ENCODE measurements at regions not wholly inside any gene's neighbourhood (a gene's known extent, or its start where the extent isn't known, plus 50 kb on each side); places are given as distances from the start of the nearest gene placed in this dataset.
"Not testable (repeated sequence)": the region's sequence is repeated elsewhere in the genome, so short reads cannot be mapped to it uniquely, and the experiment has no call there.

DNA sequence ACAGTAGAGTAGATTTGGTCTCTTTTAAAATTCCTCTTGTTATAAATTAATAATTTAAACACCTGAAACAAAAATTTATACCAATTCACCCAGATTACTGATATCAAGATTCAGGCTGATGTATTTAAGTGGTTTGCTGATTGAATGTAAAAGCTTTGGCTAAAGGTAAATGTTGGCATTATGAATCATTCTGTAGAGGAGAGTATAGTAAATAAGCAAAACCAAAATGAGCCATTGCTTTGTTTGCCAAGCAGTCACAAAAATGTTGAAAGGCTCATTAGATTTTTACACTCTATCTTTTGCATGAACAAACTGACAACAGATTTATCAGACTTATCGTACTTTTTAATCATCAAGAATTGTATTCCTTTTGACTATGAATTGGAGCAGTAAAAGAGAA is 332.6 kb downstream of the FAM170A start:
- Mint-ChIP-seq H3K4me1 (no peaks in the 10 kb centered on the region), H3K9me3 (peaks cover 0 to 4% (median 0%) of the 10 kb centered on the region in 3 donors), H3K27ac (no peak overlapping the region), H3K4me3 (no peak overlapping the region), H3K36me3 (no peaks in the 10 kb centered on the region), H3K27me3 (no peaks in the 10 kb centered on the region)

DNA sequence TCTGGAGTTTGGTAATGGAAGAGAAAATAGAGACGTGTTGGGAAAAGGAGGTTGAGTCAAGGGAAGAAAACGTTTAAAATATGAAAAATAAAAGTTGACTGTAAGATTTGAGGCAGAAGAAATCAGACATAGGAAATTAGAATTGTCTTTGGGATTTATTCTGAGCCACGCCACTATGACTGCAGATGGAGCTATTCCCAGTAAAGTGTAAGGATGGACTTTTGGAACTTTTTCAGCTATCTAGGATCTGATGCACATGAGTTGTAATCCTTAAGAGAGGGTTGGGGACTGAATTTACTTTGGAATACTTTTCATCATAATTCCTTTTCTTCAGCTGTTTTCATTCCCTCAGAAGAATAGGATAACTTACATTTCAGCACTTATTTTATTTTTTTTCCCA is 336.7 kb downstream of the FAM170A start:
- H3K27me3 Mint-ChIP-seq: no peaks in the 10 kb centered on the region
- H3K4me3 Mint-ChIP-seq: no peak overlapping the region
- no peaks in the 10 kb centered on the region for H3K36me3 Mint-ChIP-seq
- no peaks in the 10 kb centered on the region for H3K4me1 Mint-ChIP-seq
- H3K27ac Mint-ChIP-seq: no peak overlapping the region
- peaks cover 0 to 6% (median 2%) of the 10 kb centered on the region in 3 donors for H3K9me3 Mint-ChIP-seq

DNA sequence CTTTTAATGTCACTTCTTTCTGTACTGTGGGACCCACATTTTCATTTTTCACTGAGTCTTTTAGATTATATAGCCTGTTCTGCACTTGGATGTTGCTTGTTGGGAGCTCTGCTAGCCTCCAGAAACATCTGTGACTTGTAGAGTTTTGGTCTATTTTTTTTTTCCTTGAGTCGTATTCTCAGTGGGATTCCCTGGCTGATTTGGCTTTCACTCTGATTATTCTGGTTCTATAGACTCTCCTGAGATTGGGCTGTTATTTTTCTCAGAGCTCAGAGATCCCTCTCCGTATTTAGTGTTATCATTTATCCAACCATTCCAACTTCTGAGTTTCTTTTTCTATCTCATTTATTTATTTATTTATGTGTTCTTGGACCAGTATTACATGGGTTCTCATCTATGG is 339.3 kb downstream of the FAM170A start:
- H3K9me3 Mint-ChIP-seq: peaks cover 0 to 4% (median 2%) of the 10 kb centered on the region in 3 donors
- no peaks in the 10 kb centered on the region for H3K36me3 Mint-ChIP-seq

DNA sequence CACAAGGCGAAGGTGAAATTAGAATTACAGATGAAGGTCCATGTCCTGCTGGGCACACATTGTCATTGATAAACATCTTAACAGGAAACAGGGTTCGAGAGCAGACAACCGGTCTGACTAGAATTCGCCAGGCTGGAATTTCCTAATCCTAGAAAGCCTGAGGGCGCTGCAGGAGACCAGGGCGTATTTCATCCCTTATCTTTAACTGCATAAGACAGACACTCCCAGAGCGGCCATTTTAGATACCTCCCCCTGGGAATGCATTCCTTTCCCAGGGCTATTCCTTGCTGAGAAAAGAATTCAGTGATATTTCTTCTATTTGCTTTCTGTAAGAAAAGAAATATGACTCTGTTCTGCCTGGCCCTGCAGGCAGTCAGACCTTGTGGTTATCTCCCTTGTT is 357.7 kb downstream of the FAM170A start:
- not testable (repeated sequence) for H3K4me3 Mint-ChIP-seq, H3K36me3 Mint-ChIP-seq, H3K4me1 Mint-ChIP-seq, H3K27me3 Mint-ChIP-seq, H3K27ac Mint-ChIP-seq, H3K9me3 Mint-ChIP-seq

More for the DNA sequence above, 339.3 kb downstream of the FAM170A start:
- H3K27ac Mint-ChIP-seq: no peak overlapping the region
- H3K27me3 Mint-ChIP-seq: no peaks in the 10 kb centered on the region
- H3K4me1 Mint-ChIP-seq: no peaks in the 10 kb centered on the region
- H3K4me3 Mint-ChIP-seq: no peak overlapping the region

DNA sequence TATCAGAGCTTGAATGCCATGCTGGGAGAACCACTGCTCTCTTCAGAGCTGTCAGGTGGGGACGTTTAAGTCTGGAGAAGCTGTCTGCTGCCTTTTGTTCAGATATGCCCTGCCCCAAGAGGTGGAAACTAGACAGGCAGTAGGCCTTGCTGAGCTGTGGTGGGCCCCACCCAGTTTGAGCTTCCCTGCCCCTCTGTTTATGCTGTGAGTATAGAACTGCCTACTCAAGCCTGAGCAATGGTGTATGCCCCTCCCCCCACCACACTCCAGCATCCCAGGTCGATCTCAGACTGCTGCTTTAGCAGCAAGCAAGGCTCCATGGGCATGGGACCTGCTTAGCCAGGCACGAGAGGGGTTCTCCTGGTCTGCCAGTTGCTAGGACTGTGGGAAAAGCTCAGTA is 362.3 kb downstream of the FAM170A start:
- no peaks in the 10 kb centered on the region for H3K4me1 Mint-ChIP-seq
- no peaks in the 10 kb centered on the region for H3K27me3 Mint-ChIP-seq
- H3K36me3 Mint-ChIP-seq: no peaks in the 10 kb centered on the region
- peaks cover 2 to 7% (median 7%) of the 10 kb centered on the region in 3 donors for H3K9me3 Mint-ChIP-seq
- H3K4me3 Mint-ChIP-seq: no peak overlapping the region
- no peak overlapping the region for H3K27ac Mint-ChIP-seq

DNA sequence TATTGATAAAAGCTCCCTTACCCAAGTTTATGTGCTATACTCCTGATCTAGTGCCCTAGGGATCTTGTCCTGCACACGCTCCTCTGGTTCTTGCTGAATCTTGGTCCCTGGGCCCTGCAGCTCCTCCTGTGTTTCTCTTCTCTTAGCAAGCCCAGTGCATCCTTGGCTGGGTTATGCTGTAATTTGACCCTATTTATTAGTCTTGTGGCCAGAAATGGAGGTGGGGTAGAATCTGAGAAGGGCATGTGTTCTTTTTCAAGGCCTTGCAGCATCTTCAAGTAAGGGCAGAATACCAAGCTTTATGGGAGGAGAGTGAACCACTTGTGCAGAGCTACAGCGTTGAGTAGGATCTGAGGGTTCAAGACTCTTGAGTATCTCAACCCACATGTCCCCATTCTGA is 366.8 kb downstream of the FAM170A start:
- no peak overlapping the region for H3K27ac Mint-ChIP-seq
- H3K4me3 Mint-ChIP-seq: no peak overlapping the region
- H3K36me3 Mint-ChIP-seq: no peaks in the 10 kb centered on the region
- no peaks in the 10 kb centered on the region for H3K4me1 Mint-ChIP-seq
- peaks cover 0 to 2% (median 2%) of the 10 kb centered on the region in 3 donors for H3K9me3 Mint-ChIP-seq
- H3K27me3 Mint-ChIP-seq: no peaks in the 10 kb centered on the region

DNA sequence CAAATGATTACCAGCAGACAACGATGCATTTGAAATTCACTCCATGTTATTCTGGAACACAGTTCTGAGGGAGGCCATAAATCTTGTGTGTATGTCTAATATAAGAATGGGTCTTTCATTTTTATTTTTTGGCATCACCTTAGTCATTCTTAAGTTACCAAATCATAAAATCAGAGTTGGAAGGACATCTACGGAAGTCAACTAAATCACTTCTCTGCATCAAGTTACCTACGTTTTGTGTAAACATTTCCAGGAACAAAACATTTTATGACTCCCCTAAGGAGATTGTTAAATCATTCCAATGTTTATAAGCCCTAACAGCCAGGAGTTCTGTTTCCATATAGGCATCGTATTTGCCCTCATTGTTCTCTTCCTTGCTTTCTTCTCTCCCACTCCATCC is 378.2 kb downstream of the FAM170A start:
- H3K27ac Mint-ChIP-seq: no peak overlapping the region
- H3K4me1 Mint-ChIP-seq: no peaks in the 10 kb centered on the region
- no peak overlapping the region for H3K4me3 Mint-ChIP-seq
- no peaks in the 10 kb centered on the region for H3K36me3 Mint-ChIP-seq
- H3K9me3 Mint-ChIP-seq: no peaks in the 10 kb centered on the region
- H3K27me3 Mint-ChIP-seq: no peaks in the 10 kb centered on the region

DNA sequence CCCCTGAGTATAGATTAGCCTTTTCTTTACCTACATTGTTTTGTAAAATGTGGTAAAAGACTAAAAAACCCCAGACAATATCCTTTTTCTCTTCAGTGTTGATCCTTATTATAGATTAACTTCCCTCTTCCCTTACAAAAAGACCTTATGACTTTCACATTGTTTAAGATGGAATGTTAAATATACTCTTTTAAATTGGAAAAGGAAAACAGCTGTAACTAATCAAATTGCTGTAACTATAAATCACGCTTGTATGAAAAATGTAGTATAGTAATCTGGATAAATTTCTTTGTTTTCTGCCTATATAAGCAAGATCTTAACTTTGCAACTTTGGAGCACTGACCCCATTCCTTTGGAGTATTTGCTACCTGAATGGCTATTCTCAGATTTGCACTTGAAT is 383.1 kb downstream of the FAM170A start:
- Mint-ChIP-seq H3K27me3 (no peaks in the 10 kb centered on the region), H3K9me3 (no peaks in the 10 kb centered on the region), H3K27ac (no peak overlapping the region), H3K4me3 (no peak overlapping the region), H3K36me3 (no peaks in the 10 kb centered on the region), H3K4me1 (no peaks in the 10 kb centered on the region)

DNA sequence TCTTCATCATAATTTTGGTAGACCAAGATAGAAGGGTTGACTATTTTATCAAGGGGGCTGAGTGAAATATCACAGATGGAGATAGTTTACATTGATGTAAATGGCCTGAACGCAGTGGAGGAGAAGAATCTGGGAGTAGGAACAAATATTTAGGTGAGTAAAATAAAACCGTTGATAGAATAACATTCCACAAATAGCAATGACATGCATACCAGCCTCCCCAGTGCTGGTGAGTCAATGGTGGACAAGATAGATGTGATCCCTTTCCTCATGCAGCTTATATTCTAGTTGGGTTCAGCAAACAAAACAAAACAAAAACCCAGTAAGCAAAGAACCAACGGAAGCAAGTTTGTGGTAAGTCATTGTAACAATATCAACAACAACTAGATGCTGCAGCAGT is 385.2 kb downstream of the FAM170A start:
- no peaks in the 10 kb centered on the region for H3K4me1 Mint-ChIP-seq
- H3K27ac Mint-ChIP-seq: no peak overlapping the region
- no peaks in the 10 kb centered on the region for H3K36me3 Mint-ChIP-seq
- no peaks in the 10 kb centered on the region for H3K27me3 Mint-ChIP-seq
- H3K9me3 Mint-ChIP-seq: no peaks in the 10 kb centered on the region
- H3K4me3 Mint-ChIP-seq: no peak overlapping the region

DNA sequence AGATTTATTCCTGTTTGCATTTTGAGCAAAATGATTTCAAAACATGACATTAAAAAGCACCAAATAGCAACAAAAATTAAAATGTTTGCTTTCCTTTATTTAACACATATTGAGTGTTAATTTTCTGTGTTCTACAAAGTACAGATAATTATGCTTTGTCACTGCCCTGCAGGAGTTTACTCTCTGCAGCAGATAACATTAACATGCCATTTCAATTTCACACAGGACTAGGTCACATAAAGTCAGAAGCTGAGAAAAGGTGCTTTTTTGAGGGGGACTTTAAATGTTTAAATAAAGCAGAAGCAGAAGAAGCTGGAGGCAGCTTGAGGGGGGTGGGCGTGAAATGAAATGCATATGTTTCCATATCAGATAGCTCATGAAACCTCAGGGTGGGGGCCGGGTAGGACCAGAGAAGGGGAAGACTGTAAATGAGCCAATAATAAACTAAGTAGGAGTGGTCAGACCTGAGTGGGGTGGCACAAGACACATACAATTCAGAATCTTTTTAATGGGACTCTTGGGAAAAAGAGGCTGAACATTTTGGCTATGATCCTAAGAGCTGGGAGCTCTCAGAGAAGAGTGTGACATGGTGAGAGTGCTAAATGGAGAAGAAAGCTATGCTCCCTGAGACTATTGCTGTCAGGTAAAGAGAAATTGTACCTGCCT is 387.5 kb downstream of the FAM170A start:
- no peaks in the 10 kb centered on the region for H3K4me1 Mint-ChIP-seq
- H3K36me3 Mint-ChIP-seq: no peaks in the 10 kb centered on the region

DNA sequence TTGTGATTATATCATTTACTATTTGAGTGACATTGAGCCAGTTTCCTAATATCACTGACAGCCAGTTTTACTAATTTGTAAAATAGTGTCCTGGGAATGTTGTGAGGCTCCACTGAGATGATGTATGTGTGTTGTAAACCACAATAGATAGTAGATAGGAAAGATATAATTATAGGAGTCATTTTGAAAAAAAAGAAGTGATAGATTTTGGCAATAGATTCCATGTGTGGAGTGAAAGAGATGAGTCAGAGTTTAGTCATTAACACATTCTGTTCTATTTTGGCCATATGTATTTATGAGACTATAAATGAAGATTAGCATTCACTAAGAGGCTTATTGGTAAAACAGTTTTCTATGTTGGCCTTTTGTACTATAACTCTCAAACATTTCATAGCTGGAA is 388.2 kb downstream of the FAM170A start:
- peaks cover 0 to 4% (median 0%) of the 10 kb centered on the region in 3 donors for H3K9me3 Mint-ChIP-seq
- H3K4me3 Mint-ChIP-seq: no peak overlapping the region
- no peaks in the 10 kb centered on the region for H3K4me1 Mint-ChIP-seq
- H3K27ac Mint-ChIP-seq: no peak overlapping the region
- no peaks in the 10 kb centered on the region for H3K27me3 Mint-ChIP-seq
- H3K36me3 Mint-ChIP-seq: no peaks in the 10 kb centered on the region

More for the DNA sequence above, 387.5 kb downstream of the FAM170A start:
- Mint-ChIP-seq H3K4me3 (no peak overlapping the region), H3K27ac (no peak overlapping the region), H3K27me3 (no peaks in the 10 kb centered on the region), H3K9me3 (peaks cover 0 to 4% (median 0%) of the 10 kb centered on the region in 3 donors)

DNA sequence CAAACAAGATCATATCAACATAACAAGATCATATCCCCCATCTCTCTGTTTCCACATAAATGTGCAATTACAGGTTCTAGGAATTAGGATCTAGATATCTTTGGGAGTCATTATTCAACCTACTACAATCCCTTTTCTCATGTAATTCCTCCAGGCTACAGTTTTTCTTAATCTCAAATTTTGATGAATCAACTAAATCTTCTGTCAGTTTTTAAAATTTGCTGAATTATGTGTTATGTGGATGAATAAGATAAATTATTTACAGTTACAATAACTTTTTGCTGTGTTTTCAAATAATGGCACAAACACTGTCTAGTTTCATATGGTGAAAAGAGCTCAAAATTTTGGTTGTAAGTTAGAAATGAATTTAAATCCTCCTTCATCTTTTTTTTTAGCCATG is 405.8 kb downstream of the FAM170A start:
- H3K27me3 Mint-ChIP-seq: peaks cover 2% of the 10 kb centered on the region
- H3K27ac Mint-ChIP-seq: no peak overlapping the region
- no peaks in the 10 kb centered on the region for H3K36me3 Mint-ChIP-seq
- H3K4me1 Mint-ChIP-seq: no peaks in the 10 kb centered on the region
- peaks cover 0 to 4% (median 0%) of the 10 kb centered on the region in 3 donors for H3K9me3 Mint-ChIP-seq
- no peak overlapping the region for H3K4me3 Mint-ChIP-seq

DNA sequence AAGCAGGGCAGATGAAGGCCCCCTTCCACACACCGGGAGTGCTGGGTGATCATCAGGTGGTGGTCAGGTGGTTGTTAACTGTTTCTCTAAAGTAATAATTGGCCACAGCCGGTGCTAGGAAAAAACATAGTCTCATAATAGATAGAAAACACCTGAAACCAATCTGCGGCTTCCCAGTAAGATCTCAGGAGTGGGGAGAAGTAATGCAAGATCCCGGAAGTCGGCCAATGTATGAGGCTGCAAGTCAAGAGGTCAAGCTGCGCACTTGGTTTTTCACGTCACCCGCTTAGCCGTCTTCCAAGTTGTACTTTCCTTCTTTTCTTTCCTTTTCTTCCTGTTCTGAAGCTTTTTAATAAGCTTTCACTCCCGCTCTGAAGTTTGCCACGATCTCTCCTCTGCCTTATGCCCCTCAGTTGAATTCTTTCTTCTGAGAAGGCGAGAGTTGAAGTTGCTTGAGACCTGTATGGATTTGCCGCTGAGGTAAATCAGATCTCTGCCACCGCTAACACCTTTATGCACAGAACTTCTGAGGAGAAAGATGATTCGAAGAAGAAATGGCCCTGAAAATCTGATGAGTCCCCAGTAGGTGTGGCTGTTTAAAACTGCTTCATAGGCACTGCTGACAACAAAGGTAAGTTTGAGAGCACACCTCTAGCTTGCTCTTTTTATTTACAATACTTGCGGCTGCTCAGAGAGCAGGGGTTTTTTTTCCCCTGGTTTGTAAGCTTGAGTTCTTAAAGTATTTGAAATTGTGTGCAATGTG is 406.6 kb downstream of the FAM170A start:
- H3K27ac Mint-ChIP-seq: no peak overlapping the region
- peaks cover 0 to 4% (median 0%) of the 10 kb centered on the region in 3 donors for H3K9me3 Mint-ChIP-seq
- H3K4me1 Mint-ChIP-seq: no peaks in the 10 kb centered on the region
- peaks cover 2% of the 10 kb centered on the region for H3K27me3 Mint-ChIP-seq
- H3K36me3 Mint-ChIP-seq: no peaks in the 10 kb centered on the region
- H3K4me3 Mint-ChIP-seq: no peak overlapping the region

DNA sequence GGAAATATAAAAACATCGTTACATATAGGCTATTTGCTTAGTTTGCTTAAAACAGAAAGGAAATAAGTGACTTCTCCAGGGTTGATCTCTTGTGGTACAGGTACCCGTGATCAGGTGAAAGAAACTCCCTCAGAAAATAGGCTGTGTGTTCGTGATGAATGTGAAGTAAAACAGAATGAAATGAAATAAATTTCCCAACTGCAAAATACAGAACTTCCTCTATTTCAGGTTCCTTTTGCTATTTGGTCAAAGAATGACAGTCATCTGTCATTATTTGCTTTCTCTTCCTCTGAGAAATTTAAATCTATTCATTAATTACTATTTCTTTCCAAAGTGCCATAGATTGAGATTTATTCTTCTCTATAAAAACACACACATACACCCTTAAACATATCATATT is 408.1 kb downstream of the FAM170A start:
- Mint-ChIP-seq H3K36me3 (no peaks in the 10 kb centered on the region), H3K9me3 (peaks cover 0 to 3% (median 0%) of the 10 kb centered on the region in 3 donors), H3K4me1 (no peaks in the 10 kb centered on the region), H3K4me3 (no peak overlapping the region), H3K27ac (no peak overlapping the region), H3K27me3 (peaks cover 2% of the 10 kb centered on the region)

DNA sequence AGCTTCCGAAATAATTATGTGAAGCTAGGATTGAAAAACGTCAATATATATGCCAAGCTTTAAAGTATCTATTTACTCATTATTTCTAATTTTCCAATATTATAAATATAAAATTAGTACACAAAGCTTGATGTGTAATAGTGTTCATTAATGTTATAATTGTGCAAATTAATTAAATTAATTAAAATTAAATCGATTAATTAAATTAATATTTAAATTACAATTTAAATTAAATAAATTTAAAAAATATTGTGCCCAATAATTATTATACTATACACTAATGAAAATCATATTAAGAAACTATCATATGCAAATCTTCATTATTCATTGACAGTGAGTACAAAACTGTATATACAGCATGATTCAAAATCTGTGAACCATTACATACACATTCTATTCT is 409.8 kb downstream of the FAM170A start:
- no peaks in the 10 kb centered on the region for H3K36me3 Mint-ChIP-seq
- peaks cover 0 to 2% (median 0%) of the 10 kb centered on the region in 3 donors for H3K9me3 Mint-ChIP-seq
- H3K4me1 Mint-ChIP-seq: no peaks in the 10 kb centered on the region
- H3K27me3 Mint-ChIP-seq: peaks cover 2% of the 10 kb centered on the region
- H3K4me3 Mint-ChIP-seq: no peak overlapping the region
- no peak overlapping the region for H3K27ac Mint-ChIP-seq

DNA sequence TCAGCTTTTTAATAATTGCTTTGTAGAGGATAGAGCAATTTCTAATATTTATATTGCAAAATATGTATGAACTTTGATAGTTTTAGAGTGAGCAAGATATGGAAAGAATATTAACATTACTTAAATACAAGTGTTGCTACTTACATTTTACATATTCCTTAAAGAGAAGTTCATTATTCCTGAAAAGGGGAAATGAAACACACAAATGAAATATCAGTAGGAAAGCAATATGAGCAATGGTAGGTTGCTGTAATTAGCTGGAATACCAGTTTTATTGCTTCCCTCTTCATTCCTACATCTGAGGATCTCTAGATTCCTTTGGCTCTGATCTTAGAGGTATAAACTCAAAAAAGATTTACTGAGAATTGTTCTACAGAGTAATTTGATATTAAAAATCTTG is 414.1 kb downstream of the FAM170A start:
- Mint-ChIP-seq H3K4me3 (no peak overlapping the region), H3K27me3 (no peaks in the 10 kb centered on the region), H3K36me3 (no peaks in the 10 kb centered on the region), H3K4me1 (no peaks in the 10 kb centered on the region), H3K9me3 (peaks cover 0 to 2% (median 0%) of the 10 kb centered on the region in 3 donors), H3K27ac (no peak overlapping the region)
